Upper lobe of left lung (tissue), 4 donors: ENCODE measurements at regions not wholly inside any gene's neighbourhood (a gene's known extent, or its start where the extent isn't known, plus 50 kb on each side); places are given as distances from the start of the nearest gene placed in this dataset.

Experiments used
- EP300 ChIP-seq, 4 donors: sonication (generic); formaldehyde crosslinking; IDR thresholded peaks; one replicate each; pipeline ENCODE4 v1.5.1; 2017; ENCODE audit warnings: antibody characterized with exemption in 4 of 4, control low read depth in 2 of 4
- POLR2A ChIP-seq, 4 donors: fragments of 450-650 bp; IDR thresholded peaks; one replicate each; pipeline ENCODE4 v1.5.1; 2016 to 2017; ENCODE audit warnings: antibody characterized with exemption in 4 of 4, mild to moderate bottlenecking in 2 of 4
- POLR2AphosphoS5 ChIP-seq, 2 donors: sonication (generic); formaldehyde crosslinking; IDR thresholded peaks; one replicate each; pipeline ENCODE4 v1.5.1; 2017; ENCODE audit warnings: antibody characterized with exemption in 2 of 2
- TF ChIP-seq, protein P1 (sequence below), 6 experiments: fragments of 450-650 bp in 4 of 6; fragments of 200-600 bp in 2 of 6; sonication (generic) in 2 of 6; IDR thresholded peaks; one replicate each; pipeline ENCODE4 v1.5.1; 2016 to 2019; ENCODE audit warnings: antibody characterized with exemption in 6 of 6

GRCh38 chr13:47178090-47178950, 281.5 kb upstream of the HTR2A start:
- TF ChIP-seq POLR2AphosphoS5 (IDR thresholded peaks at IDR 0.05) (no peak), EP300 (IDR thresholded peaks at IDR 0.05) (no peak), POLR2A (IDR thresholded peaks at IDR 0.05) (no peak)
- TF ChIP-seq, protein P1, sequence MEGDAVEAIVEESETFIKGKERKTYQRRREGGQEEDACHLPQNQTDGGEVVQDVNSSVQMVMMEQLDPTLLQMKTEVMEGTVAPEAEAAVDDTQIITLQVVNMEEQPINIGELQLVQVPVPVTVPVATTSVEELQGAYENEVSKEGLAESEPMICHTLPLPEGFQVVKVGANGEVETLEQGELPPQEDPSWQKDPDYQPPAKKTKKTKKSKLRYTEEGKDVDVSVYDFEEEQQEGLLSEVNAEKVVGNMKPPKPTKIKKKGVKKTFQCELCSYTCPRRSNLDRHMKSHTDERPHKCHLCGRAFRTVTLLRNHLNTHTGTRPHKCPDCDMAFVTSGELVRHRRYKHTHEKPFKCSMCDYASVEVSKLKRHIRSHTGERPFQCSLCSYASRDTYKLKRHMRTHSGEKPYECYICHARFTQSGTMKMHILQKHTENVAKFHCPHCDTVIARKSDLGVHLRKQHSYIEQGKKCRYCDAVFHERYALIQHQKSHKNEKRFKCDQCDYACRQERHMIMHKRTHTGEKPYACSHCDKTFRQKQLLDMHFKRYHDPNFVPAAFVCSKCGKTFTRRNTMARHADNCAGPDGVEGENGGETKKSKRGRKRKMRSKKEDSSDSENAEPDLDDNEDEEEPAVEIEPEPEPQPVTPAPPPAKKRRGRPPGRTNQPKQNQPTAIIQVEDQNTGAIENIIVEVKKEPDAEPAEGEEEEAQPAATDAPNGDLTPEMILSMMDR (IDR thresholded peaks at IDR 0.05) = no peak
